Panc1 (cell line): ENCODE measurements at regions not wholly inside any gene's neighbourhood (a gene's known extent, or its start where the extent isn't known, plus 50 kb on each side); places are given as distances from the start of the nearest gene placed in this dataset.

Experiments used
- ATAC-seq: fragments of 200-7000 bp; cut with Tn5 transposase; 2 replicates; pipeline ENCODE4 v1.9.1; 2020; ENCODE audit warnings: mild to moderate bottlenecking, moderate library complexity
- BruUV-seq: library from RNA; stranded (reverse); fragments of 400-500 nt; replicated peaks from 2 replicates; lab custom pipeline; 2021; lab: Mats Ljungman, UMichigan
- CTCF ChIA-PET: fragments of 300-600 bp; sonication (Branson Sonifier 250); formaldehyde crosslinking; loops from one replicate; lab custom pipeline; 2022; ENCODE audit warnings: antibody characterized with exemption; lab: Charles Lee
- POLR2A ChIA-PET: fragments of 300-600 bp; sonication (Branson Sonifier 250); formaldehyde crosslinking; loops from one replicate; lab custom pipeline; 2022; ENCODE audit warnings: antibody characterized with exemption; lab: Charles Lee
- DNase-seq: peaks from one replicate; pipeline ENCODE4 v3.0.0-alpha.2; 2010; ENCODE audit warnings: low read depth, low spot score
- H3K27ac ChIP-seq: 2 replicates; pipeline ENCODE4 v1.5.1; 2011; ENCODE audit warnings: mild to moderate bottlenecking, low read length, inconsistent platforms
- H3K27me3 ChIP-seq: fragments of 200-500 bp; sonication (Bioruptor generic); 2 replicates; pipeline ENCODE4 v1.6.0; 2014; ENCODE audit warnings: low read length, inconsistent platforms; ENCODE audit not compliant: control insufficient read depth, insufficient read depth
- H3K36me3 ChIP-seq: fragments of 200-500 bp; sonication (Bioruptor generic); 2 replicates; pipeline ENCODE4 v1.5.1; 2014; ENCODE audit warnings: inconsistent platforms, mild to moderate bottlenecking, low read length, moderate library complexity; ENCODE audit not compliant: control insufficient read depth, insufficient read depth
- H3K4me1 ChIP-seq: 2 replicates; pipeline ENCODE4 v1.5.1; 2011; ENCODE audit warnings: inconsistent platforms, mild to moderate bottlenecking, low read length, moderate library complexity; ENCODE audit not compliant: control insufficient read depth, insufficient read depth
- H3K4me3 ChIP-seq, 2 experiments: 2 replicates each; pipeline ENCODE4 v1.5.1; 2011 to 2012; ENCODE audit warnings: low read depth in 2 of 2, low read length in 2 of 2, mild to moderate bottlenecking in 2 of 2, inconsistent platforms in 1 of 2, moderate library complexity in 1 of 2
- H3K9me3 ChIP-seq: fragments of 200-500 bp; sonication (Bioruptor generic); 2 replicates; pipeline ENCODE4 v1.5.1; 2014; ENCODE audit warnings: low read depth, mild to moderate bottlenecking, inconsistent platforms, low read length, moderate library complexity; ENCODE audit not compliant: control insufficient read depth, insufficient read depth
- CTCF ChIP-seq: fragments of 450-650 bp; IDR thresholded peaks from 2 replicates; pipeline ENCODE4 v1.5.1; 2017; ENCODE audit warnings: mild to moderate bottlenecking
- POLR2AphosphoS5 ChIP-seq: IDR thresholded peaks from 2 replicates; pipeline ENCODE4 v1.6.1; 2012; ENCODE audit warnings: mild to moderate bottlenecking, low read depth, low read length, moderate library complexity
- SIN3A ChIP-seq: IDR thresholded peaks from 2 replicates; pipeline ENCODE4 v1.6.1; 2012; ENCODE audit warnings: low read depth, mild to moderate bottlenecking, low read length, moderate library complexity, borderline replicate concordance; ENCODE audit not compliant: insufficient read depth
- TCF7L2 ChIP-seq: IDR thresholded peaks from 2 replicates; pipeline ENCODE4 v1.6.1; 2011; ENCODE audit warnings: mild to moderate bottlenecking, low read depth, low read length, inconsistent platforms
- in situ Hi-C: cut with HindIII; loops from 2 replicates; pipeline ENCODE4 v1.10.0; 2016; ENCODE audit warnings: low sequenced_read_pairs, low pct_unique_long_range_greater_than_20kb
- intact Hi-C: fragments of 100-400 bp; cut with micrococcal nuclease; formaldehyde crosslinking; loops from one replicate; pipeline ENCODE4 v1.10.0; 2022; ENCODE audit not compliant: unreplicated experiment
- TF ChIP-seq, protein P1 (sequence below), 2 experiments: IDR thresholded peaks; 2 replicates each; pipeline ENCODE4 v1.6.1; 2011 to 2012; ENCODE audit warnings: low read depth in 2 of 2, control low read depth in 1 of 2, low read length in 1 of 2, mild to moderate bottlenecking in 1 of 2, moderate library complexity in 1 of 2; ENCODE audit not compliant: insufficient read depth in 1 of 2

- H3K27ac ChIP-seq: no peak overlapping the region
- no peak overlapping the region for H3K4me3 ChIP-seq
- H3K9me3 ChIP-seq: no peaks in the 10 kb centered on the region
- no peak for DNase-seq
- TF ChIP-seq TCF7L2 (no peak), POLR2AphosphoS5 (no peak), CTCF (no peak)
- TF ChIP-seq, protein P1, sequence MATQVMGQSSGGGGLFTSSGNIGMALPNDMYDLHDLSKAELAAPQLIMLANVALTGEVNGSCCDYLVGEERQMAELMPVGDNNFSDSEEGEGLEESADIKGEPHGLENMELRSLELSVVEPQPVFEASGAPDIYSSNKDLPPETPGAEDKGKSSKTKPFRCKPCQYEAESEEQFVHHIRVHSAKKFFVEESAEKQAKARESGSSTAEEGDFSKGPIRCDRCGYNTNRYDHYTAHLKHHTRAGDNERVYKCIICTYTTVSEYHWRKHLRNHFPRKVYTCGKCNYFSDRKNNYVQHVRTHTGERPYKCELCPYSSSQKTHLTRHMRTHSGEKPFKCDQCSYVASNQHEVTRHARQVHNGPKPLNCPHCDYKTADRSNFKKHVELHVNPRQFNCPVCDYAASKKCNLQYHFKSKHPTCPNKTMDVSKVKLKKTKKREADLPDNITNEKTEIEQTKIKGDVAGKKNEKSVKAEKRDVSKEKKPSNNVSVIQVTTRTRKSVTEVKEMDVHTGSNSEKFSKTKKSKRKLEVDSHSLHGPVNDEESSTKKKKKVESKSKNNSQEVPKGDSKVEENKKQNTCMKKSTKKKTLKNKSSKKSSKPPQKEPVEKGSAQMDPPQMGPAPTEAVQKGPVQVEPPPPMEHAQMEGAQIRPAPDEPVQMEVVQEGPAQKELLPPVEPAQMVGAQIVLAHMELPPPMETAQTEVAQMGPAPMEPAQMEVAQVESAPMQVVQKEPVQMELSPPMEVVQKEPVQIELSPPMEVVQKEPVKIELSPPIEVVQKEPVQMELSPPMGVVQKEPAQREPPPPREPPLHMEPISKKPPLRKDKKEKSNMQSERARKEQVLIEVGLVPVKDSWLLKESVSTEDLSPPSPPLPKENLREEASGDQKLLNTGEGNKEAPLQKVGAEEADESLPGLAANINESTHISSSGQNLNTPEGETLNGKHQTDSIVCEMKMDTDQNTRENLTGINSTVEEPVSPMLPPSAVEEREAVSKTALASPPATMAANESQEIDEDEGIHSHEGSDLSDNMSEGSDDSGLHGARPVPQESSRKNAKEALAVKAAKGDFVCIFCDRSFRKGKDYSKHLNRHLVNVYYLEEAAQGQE (IDR thresholded peaks at IDR 0.05; ENCODE audit: insufficient read depth in 1 of 2, low read depth in 2 of 2, low read length in 1 of 2): no peak
- no TSS peak for BruUV-seq
- CTCF ChIA-PET: no interaction called here
- H3K4me1 ChIP-seq: no peaks in the 10 kb centered on the region; the same call in 1 of the 2 replicates
- ATAC-seq: no peak
- H3K27me3 ChIP-seq: no peaks in the 10 kb centered on the region
- POLR2A ChIA-PET: no interaction called here
- intact Hi-C loops (no loop called here), in situ Hi-C loops (no loop called here)
- no peaks in the 10 kb centered on the region for H3K36me3 ChIP-seq
Observed at GRCh38 chr1:56321150-56321490, 258.2 kb downstream of the PLPP3 start.

DNA sequence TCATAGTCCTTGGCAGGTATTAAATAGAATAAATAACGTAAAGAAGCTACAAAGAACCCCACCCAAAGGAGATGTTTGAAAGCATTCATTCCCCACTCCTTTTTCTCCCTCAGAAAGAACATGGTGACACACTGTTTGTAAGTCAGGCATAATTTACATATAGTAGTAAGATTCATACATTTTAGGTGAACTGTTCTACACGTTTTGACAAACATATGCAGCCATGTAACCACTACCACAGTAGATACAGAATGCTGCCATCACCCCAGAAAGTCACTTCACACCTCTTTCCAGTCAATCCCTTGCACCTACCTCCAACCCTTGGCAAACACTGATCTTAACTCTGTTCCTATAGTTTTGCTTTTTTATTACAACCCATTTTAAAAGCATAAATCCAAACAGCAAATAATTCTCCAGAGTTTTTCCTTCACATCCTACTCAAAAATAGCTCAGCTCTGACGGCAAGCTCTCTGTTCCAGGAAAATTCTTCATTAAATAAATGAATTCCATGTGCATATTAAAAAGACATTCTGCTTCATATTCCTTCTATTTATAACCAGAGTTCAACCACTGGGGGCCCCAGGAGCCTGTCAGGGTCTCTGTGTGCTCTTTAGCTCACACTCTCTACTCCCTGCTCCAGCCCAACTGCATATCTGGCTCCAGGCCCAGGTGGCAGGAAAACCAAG lies 258.8 kb downstream of the PLPP3 start:
- Histone ChIP-seq H3K36me3 (no peaks in the 10 kb centered on the region), H3K4me3 (no peak overlapping the region), H3K9me3 (no peaks in the 10 kb centered on the region), H3K4me1 (no peaks in the 10 kb centered on the region; the same call in 1 of the 2 replicates), H3K27ac (no peak overlapping the region), H3K27me3 (no peaks in the 10 kb centered on the region)
- in situ Hi-C loops: no loop called here
- BruUV-seq: no TSS peak
- ChIA-PET CTCF (interaction anchor here (0.6 kb wide), 1 partner anchor 1328 kb away, joined by 3 read pairs; no protein-coding TSS in a partner anchor), POLR2A (interaction anchor here (0.5 kb wide), 1 partner anchor 563 kb away, joined by 3 read pairs; no protein-coding TSS in a partner anchor)
- intact Hi-C loops: no loop called here
- DNase-seq: no peak
- TF ChIP-seq SIN3A: no peak
- no peak for TF ChIP-seq POLR2AphosphoS5
- TF ChIP-seq CTCF: no peak
- TF ChIP-seq, protein P1 (IDR thresholded peaks at IDR 0.05; ENCODE audit: insufficient read depth in 1 of 2, low read depth in 2 of 2, low read length in 1 of 2): no peak
- no peak for TF ChIP-seq TCF7L2
- ATAC-seq: no peak
